ENCODE measurements at regions not wholly inside any gene's neighbourhood (a gene's known extent, or its start where the extent isn't known, plus 50 kb on each side); places are given as distances from the start of the nearest gene placed in this dataset.

- 100% methylated on average over 1 of the region's 2 CpGs for WGBS (ENCODE audit: insufficient coverage)
- Histone ChIP-seq H3K4me1 (ENCODE audit: control insufficient read depth, insufficient read depth, low read length) (peaks cover 12% of the 10 kb centered on the region), H3K36me3 (ENCODE audit: control insufficient read depth, insufficient read depth, low read length) (no peaks in the 10 kb centered on the region), H3K27ac (ENCODE audit: low read depth, low read length) (no peak overlapping the region), H3K27me3 (ENCODE audit: control insufficient read depth, insufficient read depth, low read length) (no peaks in the 10 kb centered on the region), H3K9me3 (ENCODE audit: control insufficient read depth, insufficient read depth, low read length) (no peaks in the 10 kb centered on the region), H3K4me3 (ENCODE audit: low read depth, low read length) (no peak overlapping the region)
- DNase-seq (ENCODE audit: low read depth in 4 of 6, low spot score in 6 of 6): no peak
These were observed 145.5 kb downstream of the CCDC34 start for GRCh38 chr11:27217496-27217895.

- Histone ChIP-seq H3K27ac (ENCODE audit: low read depth, low read length) (no peak overlapping the region), H3K4me1 (ENCODE audit: control insufficient read depth, insufficient read depth, low read length) (peaks cover 12% of the 10 kb centered on the region)
- DNase-seq (ENCODE audit: low read depth in 4 of 6, low spot score in 6 of 6): peak in 2 of 6 donors; percentile 75 to 78
These were observed 146.5 kb downstream of the CCDC34 start for GRCh38 chr11:27216270-27217149.

GRCh38 chr11:27215471-27216269, 147.3 kb downstream of the CCDC34 start:
- DNase-seq (ENCODE audit: low read depth in 4 of 6, low spot score in 6 of 6): no peak
- H3K4me3 ChIP-seq (ENCODE audit: low read depth, low read length): no peak overlapping the region
- no peaks in the 10 kb centered on the region for H3K36me3 ChIP-seq (ENCODE audit: control insufficient read depth, insufficient read depth, low read length)
- H3K27ac ChIP-seq (ENCODE audit: low read depth, low read length): no peak overlapping the region
- 77% methylated on average over 5 of the region's 6 CpGs for WGBS (ENCODE audit: insufficient coverage)
- H3K4me1 ChIP-seq (ENCODE audit: control insufficient read depth, insufficient read depth, low read length): peaks cover 12% of the 10 kb centered on the region
- no peaks in the 10 kb centered on the region for H3K27me3 ChIP-seq (ENCODE audit: control insufficient read depth, insufficient read depth, low read length)
- no peaks in the 10 kb centered on the region for H3K9me3 ChIP-seq (ENCODE audit: control insufficient read depth, insufficient read depth, low read length)

More at GRCh38 chr11:27216270-27217149, 146.5 kb downstream of the CCDC34 start:
- H3K9me3 ChIP-seq (ENCODE audit: control insufficient read depth, insufficient read depth, low read length): no peaks in the 10 kb centered on the region
- 12% methylated on average over 4 of the region's 5 CpGs for WGBS (ENCODE audit: insufficient coverage)
- H3K4me3 ChIP-seq (ENCODE audit: low read depth, low read length): no peak overlapping the region
- H3K36me3 ChIP-seq (ENCODE audit: control insufficient read depth, insufficient read depth, low read length): no peaks in the 10 kb centered on the region
- no peaks in the 10 kb centered on the region for H3K27me3 ChIP-seq (ENCODE audit: control insufficient read depth, insufficient read depth, low read length)

- 97% methylated on average over 4 of the region's 5 CpGs for WGBS (ENCODE audit: insufficient coverage)
- no peak for DNase-seq (ENCODE audit: low read depth in 4 of 6, low spot score in 6 of 6)
- no peaks in the 10 kb centered on the region for H3K36me3 ChIP-seq (ENCODE audit: control insufficient read depth, insufficient read depth, low read length)
- no peak overlapping the region for H3K27ac ChIP-seq (ENCODE audit: low read depth, low read length)
- peaks cover 12% of the 10 kb centered on the region for H3K4me1 ChIP-seq (ENCODE audit: control insufficient read depth, insufficient read depth, low read length)
- H3K4me3 ChIP-seq (ENCODE audit: low read depth, low read length): no peak overlapping the region
- H3K27me3 ChIP-seq (ENCODE audit: control insufficient read depth, insufficient read depth, low read length): no peaks in the 10 kb centered on the region
- no peaks in the 10 kb centered on the region for H3K9me3 ChIP-seq (ENCODE audit: control insufficient read depth, insufficient read depth, low read length)
These were observed 148.3 kb downstream of the CCDC34 start for GRCh38 chr11:27214713-27215112.

- Histone ChIP-seq H3K27me3 (ENCODE audit: control insufficient read depth, insufficient read depth, low read length) (no peaks in the 10 kb centered on the region), H3K27ac (ENCODE audit: low read depth, low read length) (peak overlapping the region; percentile 42), H3K4me3 (ENCODE audit: low read depth, low read length) (no peak overlapping the region), H3K36me3 (ENCODE audit: control insufficient read depth, insufficient read depth, low read length) (no peaks in the 10 kb centered on the region), H3K9me3 (ENCODE audit: control insufficient read depth, insufficient read depth, low read length) (no peaks in the 10 kb centered on the region), H3K4me1 (ENCODE audit: control insufficient read depth, insufficient read depth, low read length) (peaks cover 12% of the 10 kb centered on the region)
- 0% methylated on average over 1 of the region's 4 CpGs for WGBS (ENCODE audit: insufficient coverage)
- peak in 2 of 6 donors; percentile 57 to 78 for DNase-seq (ENCODE audit: low read depth in 4 of 6, low spot score in 6 of 6)
These were observed 149.8 kb downstream of the CCDC34 start for GRCh38 chr11:27213232-27213660.

GRCh38 chr11:27212248-27212780, 150.7 kb downstream of the CCDC34 start:
- no peak for DNase-seq (ENCODE audit: low read depth in 4 of 6, low spot score in 6 of 6)
- Histone ChIP-seq H3K27ac (ENCODE audit: low read depth, low read length) (no peak overlapping the region), H3K4me3 (ENCODE audit: low read depth, low read length) (no peak overlapping the region), H3K27me3 (ENCODE audit: control insufficient read depth, insufficient read depth, low read length) (no peaks in the 10 kb centered on the region), H3K4me1 (ENCODE audit: control insufficient read depth, insufficient read depth, low read length) (peaks cover 12% of the 10 kb centered on the region), H3K9me3 (ENCODE audit: control insufficient read depth, insufficient read depth, low read length) (no peaks in the 10 kb centered on the region), H3K36me3 (ENCODE audit: control insufficient read depth, insufficient read depth, low read length) (no peaks in the 10 kb centered on the region)
- 88% methylated on average over 1 of the region's 2 CpGs for whole genome bisulfite sequencing (ENCODE audit: insufficient coverage)

- Histone ChIP-seq H3K4me3 (ENCODE audit: low read depth, low read length) (no peak overlapping the region), H3K9me3 (ENCODE audit: control insufficient read depth, insufficient read depth, low read length) (no peaks in the 10 kb centered on the region), H3K27ac (ENCODE audit: low read depth, low read length) (no peak overlapping the region), H3K27me3 (ENCODE audit: control insufficient read depth, insufficient read depth, low read length) (no peaks in the 10 kb centered on the region), H3K4me1 (ENCODE audit: control insufficient read depth, insufficient read depth, low read length) (peaks cover 11% of the 10 kb centered on the region), H3K36me3 (ENCODE audit: control insufficient read depth, insufficient read depth, low read length) (no peaks in the 10 kb centered on the region)
- DNase-seq (ENCODE audit: low read depth in 4 of 6, low spot score in 6 of 6): no peak
- WGBS (ENCODE audit: insufficient coverage): 95% methylated on average over 5 of the region's 8 CpGs
These were observed 151.5 kb downstream of the CCDC34 start for GRCh38 chr11:27211370-27212127.

- no peak overlapping the region for H3K27ac ChIP-seq (ENCODE audit: low read depth, low read length)
- no peaks in the 10 kb centered on the region for H3K9me3 ChIP-seq (ENCODE audit: control insufficient read depth, insufficient read depth, low read length)
- DNase-seq (ENCODE audit: low read depth in 4 of 6, low spot score in 6 of 6): no peak
- no peaks in the 10 kb centered on the region for H3K27me3 ChIP-seq (ENCODE audit: control insufficient read depth, insufficient read depth, low read length)
- peaks cover under 1% of the 10 kb centered on the region for H3K4me1 ChIP-seq (ENCODE audit: control insufficient read depth, insufficient read depth, low read length)
- no CpG with 5 or more reads among the region's 5 CpGs for WGBS (ENCODE audit: insufficient coverage)
- no peaks in the 10 kb centered on the region for H3K36me3 ChIP-seq (ENCODE audit: control insufficient read depth, insufficient read depth, low read length)
- no peak overlapping the region for H3K4me3 ChIP-seq (ENCODE audit: low read depth, low read length)
These were observed 152.5 kb downstream of the CCDC34 start for GRCh38 chr11:27210531-27210930.

- H3K9me3 ChIP-seq (ENCODE audit: control insufficient read depth, insufficient read depth, low read length): no peaks in the 10 kb centered on the region
- no peak overlapping the region for H3K4me3 ChIP-seq (ENCODE audit: low read depth, low read length)
- no peak overlapping the region for H3K27ac ChIP-seq (ENCODE audit: low read depth, low read length)
- no peaks in the 10 kb centered on the region for H3K4me1 ChIP-seq (ENCODE audit: control insufficient read depth, insufficient read depth, low read length)
- no peaks in the 10 kb centered on the region for H3K36me3 ChIP-seq (ENCODE audit: control insufficient read depth, insufficient read depth, low read length)
- DNase-seq (ENCODE audit: low read depth in 4 of 6, low spot score in 6 of 6): no peak
- no peaks in the 10 kb centered on the region for H3K27me3 ChIP-seq (ENCODE audit: control insufficient read depth, insufficient read depth, low read length)
These were observed 153.4 kb downstream of the CCDC34 start for GRCh38 chr11:27209562-27210005.
